Stomach smooth muscle (tissue), 2 donors: ENCODE measurements at regions not wholly inside any gene's neighbourhood (a gene's known extent, or its start where the extent isn't known, plus 50 kb on each side); places are given as distances from the start of the nearest gene placed in this dataset.
"Not testable (repeated sequence)": the region's sequence is repeated elsewhere in the genome, so short reads cannot be mapped to it uniquely, and the experiment has no call there.

Source experiments
- H3K27ac ChIP-seq: one replicate; pipeline ENCODE4 v1.7.0; 2013; ENCODE audit warnings: mild to moderate bottlenecking, low read length, inconsistent platforms
- H3K27me3 ChIP-seq, 2 donors: one replicate each; pipeline ENCODE4 v1.7.0; 2013; ENCODE audit warnings: low read length in 2 of 2; ENCODE audit not compliant: insufficient read depth in 2 of 2, control insufficient read depth in 1 of 2
- H3K36me3 ChIP-seq, 2 donors: one replicate each; pipeline ENCODE4 v1.7.0; 2013; ENCODE audit warnings: low read length in 2 of 2; ENCODE audit not compliant: control insufficient read depth in 2 of 2, insufficient read depth in 2 of 2
- H3K4me1 ChIP-seq: one replicate; pipeline ENCODE4 v1.7.0; 2013; ENCODE audit warnings: low read length; ENCODE audit not compliant: control insufficient read depth, insufficient read depth
- H3K4me3 ChIP-seq, 2 donors: one replicate each; pipeline ENCODE4 v1.7.0; 2013; ENCODE audit warnings: low read length in 2 of 2
- H3K9ac ChIP-seq, 2 donors: one replicate each; pipeline ENCODE4 v1.7.0; 2013; ENCODE audit warnings: low read length in 2 of 2, mild to moderate bottlenecking in 1 of 2
- H3K9me3 ChIP-seq, 2 donors: one replicate each; pipeline ENCODE4 v1.7.0; 2013; ENCODE audit warnings: low read length in 2 of 2; ENCODE audit not compliant: control insufficient read depth in 2 of 2
- donor health status: healthy.
- donor health status: Pancreatic carcinoma.

- H3K27me3 ChIP-seq = no peaks in the 10 kb centered on the region
- no peak overlapping the region for H3K27ac ChIP-seq
- no peaks in the 10 kb centered on the region for H3K36me3 ChIP-seq
- no peaks in the 10 kb centered on the region for H3K4me1 ChIP-seq
- no peaks in the 10 kb centered on the region for H3K9me3 ChIP-seq
- H3K4me3 ChIP-seq = peak overlapping the region; percentile 17 to 24
- H3K9ac ChIP-seq = peak overlapping the region in 1 of 2 donors; percentile 19
These were observed 151.0 kb downstream of the NUF2 start for GRCh38 chr1:163472651-163473248.

GRCh38 chr1:163477276-163477830, 155.6 kb downstream of the NUF2 start:
- no peaks in the 10 kb centered on the region for H3K9me3 ChIP-seq

GRCh38 chr1:163498391-163499330, 176.9 kb downstream of the NUF2 start:
- H3K27ac ChIP-seq, H3K9ac ChIP-seq, H3K4me3 ChIP-seq, H3K9me3 ChIP-seq, H3K4me1 ChIP-seq, H3K36me3 ChIP-seq, H3K27me3 ChIP-seq: not testable (repeated sequence)

More at GRCh38 chr1:163477276-163477830, 155.6 kb downstream of the NUF2 start:
- H3K9ac ChIP-seq = no peak overlapping the region
- H3K36me3 ChIP-seq = no peaks in the 10 kb centered on the region
- H3K4me3 ChIP-seq = no peak overlapping the region
- H3K27me3 ChIP-seq = no peaks in the 10 kb centered on the region
- no peak overlapping the region for H3K27ac ChIP-seq
- no peaks in the 10 kb centered on the region for H3K4me1 ChIP-seq

- Histone ChIP-seq H3K9me3 (peaks cover 0 to 2% of the 10 kb centered on the region in 2 donors), H3K36me3 (no peaks in the 10 kb centered on the region), H3K9ac (no peak overlapping the region), H3K4me3 (no peak overlapping the region), H3K4me1 (no peaks in the 10 kb centered on the region), H3K27me3 (no peaks in the 10 kb centered on the region), H3K27ac (no peak overlapping the region)
These were observed 182.7 kb downstream of the NUF2 start for GRCh38 chr1:163504331-163504978.

- H3K4me3 ChIP-seq = no peak overlapping the region
- H3K27me3 ChIP-seq = no peaks in the 10 kb centered on the region
- no peak overlapping the region for H3K9ac ChIP-seq
- H3K4me1 ChIP-seq = no peaks in the 10 kb centered on the region
- H3K9me3 ChIP-seq = no peaks in the 10 kb centered on the region
- no peaks in the 10 kb centered on the region for H3K36me3 ChIP-seq
- H3K27ac ChIP-seq = no peak overlapping the region
These were observed 187.4 kb downstream of the NUF2 start for GRCh38 chr1:163509114-163509513.

GRCh38 chr1:163512349-163512989, 190.7 kb downstream of the NUF2 start:
- H3K36me3 ChIP-seq = no peaks in the 10 kb centered on the region

GRCh38 chr1:163523375-163524029, 201.7 kb downstream of the NUF2 start:
- Histone ChIP-seq H3K27me3 (no peaks in the 10 kb centered on the region), H3K36me3 (no peaks in the 10 kb centered on the region), H3K9me3 (no peaks in the 10 kb centered on the region), H3K27ac (no peak overlapping the region), H3K4me3 (no peak overlapping the region), H3K9ac (no peak overlapping the region), H3K4me1 (no peaks in the 10 kb centered on the region)

More at GRCh38 chr1:163512349-163512989, 190.7 kb downstream of the NUF2 start:
- no peaks in the 10 kb centered on the region for H3K9me3 ChIP-seq
- H3K27ac ChIP-seq = no peak overlapping the region
- no peaks in the 10 kb centered on the region for H3K4me1 ChIP-seq
- H3K27me3 ChIP-seq = no peaks in the 10 kb centered on the region
- H3K9ac ChIP-seq = no peak overlapping the region
- H3K4me3 ChIP-seq = no peak overlapping the region

- no peak overlapping the region for H3K27ac ChIP-seq
- no peaks in the 10 kb centered on the region for H3K36me3 ChIP-seq
- no peaks in the 10 kb centered on the region for H3K9me3 ChIP-seq
- no peaks in the 10 kb centered on the region for H3K27me3 ChIP-seq
- no peak overlapping the region for H3K9ac ChIP-seq
- no peak overlapping the region for H3K4me3 ChIP-seq
- no peaks in the 10 kb centered on the region for H3K4me1 ChIP-seq
These were observed 207.1 kb downstream of the NUF2 start for GRCh38 chr1:163528710-163529348.

- no peak overlapping the region for H3K27ac ChIP-seq
- H3K9ac ChIP-seq = no peak overlapping the region
- no peak overlapping the region for H3K4me3 ChIP-seq
- no peaks in the 10 kb centered on the region for H3K4me1 ChIP-seq
- no peaks in the 10 kb centered on the region for H3K27me3 ChIP-seq
- H3K9me3 ChIP-seq = no peaks in the 10 kb centered on the region
- no peaks in the 10 kb centered on the region for H3K36me3 ChIP-seq
These were observed 209.6 kb downstream of the NUF2 start for GRCh38 chr1:163531345-163531744.
